ENCODE measurements at regions not wholly inside any gene's neighbourhood (a gene's known extent, or its start where the extent isn't known, plus 50 kb on each side); places are given as distances from the start of the nearest gene placed in this dataset.

DNA sequence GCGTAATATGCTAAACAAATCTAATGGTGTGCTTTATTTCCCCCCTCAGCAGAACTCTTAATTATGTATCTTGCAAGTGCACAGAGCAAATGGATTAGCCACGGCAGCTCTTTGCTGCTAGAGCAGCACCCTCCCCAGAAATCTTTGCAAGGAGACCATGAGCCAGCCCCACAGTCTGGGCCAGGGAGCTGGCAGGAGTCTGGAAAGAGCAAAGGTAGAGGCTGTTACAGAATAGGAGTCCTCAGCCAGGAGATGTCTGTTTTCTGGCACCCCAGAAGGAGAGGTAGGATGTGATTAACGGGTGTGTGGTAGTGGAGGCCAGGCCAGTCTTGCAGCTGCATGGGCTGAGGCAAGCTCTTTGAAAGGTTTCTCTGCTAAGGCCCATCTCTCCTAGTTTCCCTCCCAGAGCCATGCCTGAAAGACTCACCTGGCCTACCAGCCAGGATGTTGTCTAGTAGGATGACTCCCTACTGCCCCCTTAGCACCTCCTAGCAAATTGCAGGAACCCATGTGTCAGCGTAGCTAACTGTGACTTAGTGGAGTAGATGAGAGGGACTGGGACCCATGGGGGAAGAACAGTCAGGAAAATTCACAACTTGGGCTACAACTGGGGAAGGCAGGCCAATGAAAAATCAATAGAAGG is 557.2 kb downstream of the BUD13 start:
- Histone ChIP-seq H3K9ac (ENCODE audit: low read length) (no peak overlapping the region), H3K36me3 (ENCODE audit: control insufficient read depth, low read depth, low read length) (no peaks in the 10 kb centered on the region), H3K4me3 (ENCODE audit: low read length) (no peak overlapping the region)

DNA sequence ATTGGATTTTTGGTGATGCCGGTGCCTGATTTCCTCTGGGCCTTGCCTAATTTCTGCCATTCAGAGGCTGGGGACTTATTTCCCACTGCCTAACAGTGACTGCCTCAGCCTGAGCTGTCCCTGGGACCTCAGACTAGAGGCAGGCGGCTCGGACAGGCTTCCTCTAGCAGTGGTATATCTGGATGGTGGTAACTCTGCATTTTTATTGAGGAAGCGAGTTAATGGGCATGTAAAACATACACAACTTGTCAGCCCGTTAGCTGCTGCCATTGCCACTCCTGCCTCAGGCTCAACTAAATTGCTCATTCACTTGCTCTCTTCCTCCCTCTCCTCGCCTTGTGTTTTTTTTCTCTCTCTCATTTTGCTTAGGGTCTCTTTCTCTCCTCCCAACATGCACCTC is 561.6 kb downstream of the BUD13 start:
- no peak overlapping the region for H3K9ac ChIP-seq (ENCODE audit: low read length)
- no peak overlapping the region for H3K27ac ChIP-seq (ENCODE audit: low read length)

More for the DNA sequence above, 557.2 kb downstream of the BUD13 start:
- Histone ChIP-seq H3K27ac (ENCODE audit: low read length) (no peak overlapping the region), H3K27me3 (ENCODE audit: control insufficient read depth, insufficient read depth, low read length) (no peaks in the 10 kb centered on the region), H3K9me3 (ENCODE audit: control insufficient read depth, low read depth, low read length) (no peaks in the 10 kb centered on the region), H3K4me1 (ENCODE audit: control insufficient read depth, low read depth, low read length) (no peaks in the 10 kb centered on the region)

GRCh38 chr11:116210663-116211062 is 562.1 kb downstream of the BUD13 start:
- H3K9ac ChIP-seq (ENCODE audit: low read length), result no peak overlapping the region
- no peak overlapping the region for H3K4me3 ChIP-seq (ENCODE audit: low read length)
- no peaks in the 10 kb centered on the region for H3K27me3 ChIP-seq (ENCODE audit: control insufficient read depth, insufficient read depth, low read length)
- H3K4me1 ChIP-seq (ENCODE audit: control insufficient read depth, low read depth, low read length), result no peaks in the 10 kb centered on the region
- no peaks in the 10 kb centered on the region for H3K36me3 ChIP-seq (ENCODE audit: control insufficient read depth, low read depth, low read length)
- H3K27ac ChIP-seq (ENCODE audit: low read length), result no peak overlapping the region
- no peaks in the 10 kb centered on the region for H3K9me3 ChIP-seq (ENCODE audit: control insufficient read depth, low read depth, low read length)

More for the DNA sequence above, 561.6 kb downstream of the BUD13 start:
- Histone ChIP-seq H3K4me3 (ENCODE audit: low read length) (no peak overlapping the region), H3K36me3 (ENCODE audit: control insufficient read depth, low read depth, low read length) (no peaks in the 10 kb centered on the region), H3K27me3 (ENCODE audit: control insufficient read depth, insufficient read depth, low read length) (no peaks in the 10 kb centered on the region), H3K9me3 (ENCODE audit: control insufficient read depth, low read depth, low read length) (no peaks in the 10 kb centered on the region), H3K4me1 (ENCODE audit: control insufficient read depth, low read depth, low read length) (no peaks in the 10 kb centered on the region)

GRCh38 chr11:116209255-116209654 is 563.5 kb downstream of the BUD13 start:
- Histone ChIP-seq H3K9ac (ENCODE audit: low read length) (no peak overlapping the region), H3K27ac (ENCODE audit: low read length) (no peak overlapping the region), H3K4me1 (ENCODE audit: control insufficient read depth, low read depth, low read length) (no peaks in the 10 kb centered on the region), H3K4me3 (ENCODE audit: low read length) (no peak overlapping the region), H3K9me3 (ENCODE audit: control insufficient read depth, low read depth, low read length) (no peaks in the 10 kb centered on the region), H3K36me3 (ENCODE audit: control insufficient read depth, low read depth, low read length) (no peaks in the 10 kb centered on the region), H3K27me3 (ENCODE audit: control insufficient read depth, insufficient read depth, low read length) (no peaks in the 10 kb centered on the region)

GRCh38 chr11:116207421-116208141 is 565.2 kb downstream of the BUD13 start:
- Histone ChIP-seq H3K9ac (ENCODE audit: low read length) (no peak overlapping the region), H3K36me3 (ENCODE audit: control insufficient read depth, low read depth, low read length) (no peaks in the 10 kb centered on the region), H3K9me3 (ENCODE audit: control insufficient read depth, low read depth, low read length) (no peaks in the 10 kb centered on the region), H3K4me3 (ENCODE audit: low read length) (no peak overlapping the region), H3K27ac (ENCODE audit: low read length) (no peak overlapping the region), H3K4me1 (ENCODE audit: control insufficient read depth, low read depth, low read length) (no peaks in the 10 kb centered on the region), H3K27me3 (ENCODE audit: control insufficient read depth, insufficient read depth, low read length) (no peaks in the 10 kb centered on the region)

GRCh38 chr11:116207019-116207418 is 565.8 kb downstream of the BUD13 start:
- H3K27me3 ChIP-seq (ENCODE audit: control insufficient read depth, insufficient read depth, low read length), result no peaks in the 10 kb centered on the region
- no peak overlapping the region for H3K27ac ChIP-seq (ENCODE audit: low read length)
- no peaks in the 10 kb centered on the region for H3K4me1 ChIP-seq (ENCODE audit: control insufficient read depth, low read depth, low read length)
- H3K4me3 ChIP-seq (ENCODE audit: low read length), result no peak overlapping the region
- no peaks in the 10 kb centered on the region for H3K9me3 ChIP-seq (ENCODE audit: control insufficient read depth, low read depth, low read length)
- H3K36me3 ChIP-seq (ENCODE audit: control insufficient read depth, low read depth, low read length), result no peaks in the 10 kb centered on the region
- H3K9ac ChIP-seq (ENCODE audit: low read length), result no peak overlapping the region

DNA sequence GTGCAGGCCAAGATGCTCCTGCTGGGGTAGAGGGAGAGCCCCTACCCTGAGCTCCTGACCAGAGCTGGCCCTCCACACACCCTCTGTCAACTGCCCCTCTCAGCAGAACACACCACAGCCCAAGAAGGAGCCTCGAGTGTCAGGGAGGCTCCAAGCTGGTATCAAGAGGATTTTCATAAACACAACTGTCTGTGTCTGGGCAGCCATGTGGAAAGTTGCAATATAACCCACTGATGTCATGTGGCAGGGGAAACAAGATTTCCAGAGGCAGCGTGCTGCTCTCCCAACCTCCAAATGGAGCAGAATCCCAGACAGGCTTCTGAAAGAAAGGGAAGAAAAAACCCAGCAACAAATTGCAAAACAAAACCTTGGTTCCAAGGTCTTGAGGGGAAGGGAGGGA is 569.9 kb downstream of the BUD13 start:
- H3K4me3 ChIP-seq (ENCODE audit: low read length), result no peak overlapping the region
- H3K9ac ChIP-seq (ENCODE audit: low read length), result no peak overlapping the region
- no peaks in the 10 kb centered on the region for H3K4me1 ChIP-seq (ENCODE audit: control insufficient read depth, low read depth, low read length)
- H3K27ac ChIP-seq (ENCODE audit: low read length), result no peak overlapping the region
- H3K36me3 ChIP-seq (ENCODE audit: control insufficient read depth, low read depth, low read length), result no peaks in the 10 kb centered on the region
- H3K9me3 ChIP-seq (ENCODE audit: control insufficient read depth, low read depth, low read length), result no peaks in the 10 kb centered on the region
- H3K27me3 ChIP-seq (ENCODE audit: control insufficient read depth, insufficient read depth, low read length), result no peaks in the 10 kb centered on the region

DNA sequence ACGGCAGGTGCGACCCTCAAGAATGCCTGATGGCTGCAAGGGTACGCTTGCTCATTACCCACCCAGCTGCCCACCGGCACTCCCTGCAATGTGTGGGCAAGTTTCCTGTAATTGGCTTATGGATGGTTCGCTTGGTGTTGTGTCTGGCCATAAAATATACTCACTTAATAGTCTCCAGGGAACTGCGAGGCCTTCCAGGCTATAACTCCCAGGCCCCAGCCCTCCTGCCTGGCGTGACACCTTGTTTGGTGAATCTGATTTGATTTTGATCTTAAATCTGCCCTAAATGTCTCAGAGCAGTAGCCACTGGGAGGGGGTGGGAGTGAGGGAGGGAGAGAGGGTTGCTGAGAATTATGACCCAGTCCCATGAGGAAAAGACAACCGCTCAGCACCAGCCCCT is 572.2 kb downstream of the BUD13 start:
- H3K27ac ChIP-seq (ENCODE audit: low read length), result no peak overlapping the region
- no peak overlapping the region for H3K4me3 ChIP-seq (ENCODE audit: low read length)
- no peaks in the 10 kb centered on the region for H3K27me3 ChIP-seq (ENCODE audit: control insufficient read depth, insufficient read depth, low read length)
- no peaks in the 10 kb centered on the region for H3K9me3 ChIP-seq (ENCODE audit: control insufficient read depth, low read depth, low read length)
- no peaks in the 10 kb centered on the region for H3K36me3 ChIP-seq (ENCODE audit: control insufficient read depth, low read depth, low read length)
- H3K9ac ChIP-seq (ENCODE audit: low read length), result no peak overlapping the region
- no peaks in the 10 kb centered on the region for H3K4me1 ChIP-seq (ENCODE audit: control insufficient read depth, low read depth, low read length)

GRCh38 chr11:116199182-116199581 is 573.6 kb downstream of the BUD13 start:
- no peak overlapping the region for H3K27ac ChIP-seq (ENCODE audit: low read length)

GRCh38 chr11:116194156-116194904 is 578.5 kb downstream of the BUD13 start:
- peaks cover 29% of the 10 kb centered on the region for H3K4me1 ChIP-seq (ENCODE audit: control insufficient read depth, low read depth, low read length)
- no peak overlapping the region for H3K27ac ChIP-seq (ENCODE audit: low read length)
- H3K9me3 ChIP-seq (ENCODE audit: control insufficient read depth, low read depth, low read length), result no peaks in the 10 kb centered on the region
- H3K4me3 ChIP-seq (ENCODE audit: low read length), result peak overlapping the region; percentile 83
- H3K27me3 ChIP-seq (ENCODE audit: control insufficient read depth, insufficient read depth, low read length), result peaks cover 19% of the 10 kb centered on the region
- H3K36me3 ChIP-seq (ENCODE audit: control insufficient read depth, low read depth, low read length), result no peaks in the 10 kb centered on the region
- peak overlapping the region; percentile 64 for H3K9ac ChIP-seq (ENCODE audit: low read length)

More at GRCh38 chr11:116199182-116199581, 573.6 kb downstream of the BUD13 start:
- peaks cover 6% of the 10 kb centered on the region for H3K27me3 ChIP-seq (ENCODE audit: control insufficient read depth, insufficient read depth, low read length)
- H3K9me3 ChIP-seq (ENCODE audit: control insufficient read depth, low read depth, low read length), result no peaks in the 10 kb centered on the region
- no peaks in the 10 kb centered on the region for H3K36me3 ChIP-seq (ENCODE audit: control insufficient read depth, low read depth, low read length)
- peaks cover 6% of the 10 kb centered on the region for H3K4me1 ChIP-seq (ENCODE audit: control insufficient read depth, low read depth, low read length)
- H3K9ac ChIP-seq (ENCODE audit: low read length), result no peak overlapping the region
- H3K4me3 ChIP-seq (ENCODE audit: low read length), result no peak overlapping the region

- peak overlapping the region; percentile 83 for H3K4me3 ChIP-seq (ENCODE audit: low read length)
- H3K27me3 ChIP-seq (ENCODE audit: control insufficient read depth, insufficient read depth, low read length), result peaks cover 19% of the 10 kb centered on the region
- no peaks in the 10 kb centered on the region for H3K9me3 ChIP-seq (ENCODE audit: control insufficient read depth, low read depth, low read length)
- H3K9ac ChIP-seq (ENCODE audit: low read length), result peak overlapping the region; percentile 64
- H3K36me3 ChIP-seq (ENCODE audit: control insufficient read depth, low read depth, low read length), result no peaks in the 10 kb centered on the region
- no peak overlapping the region for H3K27ac ChIP-seq (ENCODE audit: low read length)
- H3K4me1 ChIP-seq (ENCODE audit: control insufficient read depth, low read depth, low read length), result peaks cover 32% of the 10 kb centered on the region
These were observed 579.3 kb downstream of the BUD13 start for GRCh38 chr11:116193321-116194131.

Measured in iPS-18a (cell line).